ENCODE measurements at regions not wholly inside any gene's neighbourhood (a gene's known extent, or its start where the extent isn't known, plus 50 kb on each side); places are given as distances from the start of the nearest gene placed in this dataset.

GRCh38 chr14:76607510-76607909 lies 153.8 kb upstream of the VASH1 start:
- H3K27ac Mint-ChIP-seq = no peak overlapping the region
- no peak for DNase-seq (ENCODE audit: low spot score)
- H3K36me3 Mint-ChIP-seq = no peaks in the 10 kb centered on the region
- peaks cover 6% of the 10 kb centered on the region for H3K27me3 Mint-ChIP-seq (ENCODE audit: insufficient read depth, low read depth)
- Histone ChIP-seq H3K4me1 (no peaks in the 10 kb centered on the region), H3K79me2 (ENCODE audit: low read depth) (no peaks in the 10 kb centered on the region), H3K4me3 (no peak overlapping the region), H3K9me3 (ENCODE audit: low read depth) (no peaks in the 10 kb centered on the region), H3K9ac (no peak overlapping the region), H3K4me2 (no peak overlapping the region), H3F3A (ENCODE audit: low read depth) (no peaks in the 10 kb centered on the region), H2AFZ (replicated peaks) (no peak overlapping the region), H4K20me1 (ENCODE audit: low read depth) (no peaks in the 10 kb centered on the region), H3K27me3 (no peaks in the 10 kb centered on the region), H3K27ac (no peak overlapping the region), H3K36me3 (no peaks in the 10 kb centered on the region)
- no peaks in the 10 kb centered on the region for H3K9me3 Mint-ChIP-seq
- H3K4me1 Mint-ChIP-seq = peaks cover 3% of the 10 kb centered on the region
- TF ChIP-seq EZH2phosphoT487 (IDR thresholded peaks at IDR 0.05) = no peak
- TF ChIP-seq EZH2 (IDR thresholded peaks at IDR 0.05) = no peak
- no peak for TF ChIP-seq CTCF (IDR thresholded peaks at IDR 0.05)
- H3K4me3 Mint-ChIP-seq = no peak overlapping the region

- H3K4me1 Mint-ChIP-seq = peaks cover 17% of the 10 kb centered on the region
- peak overlapping the region; percentile 71 for H2AFZ ChIP-seq (replicated peaks)
These were observed 148.6 kb upstream of the VASH1 start for GRCh38 chr14:76612654-76613053.

GRCh38 chr14:76613616-76614015 lies 147.7 kb upstream of the VASH1 start:
- Mint-ChIP-seq H3K36me3 (no peaks in the 10 kb centered on the region), H3K27ac (no peak overlapping the region), H3K9me3 (peaks cover 17% of the 10 kb centered on the region), H3K27me3 (ENCODE audit: insufficient read depth, low read depth) (peaks cover 4% of the 10 kb centered on the region), H3K4me1 (peaks cover 17% of the 10 kb centered on the region), H3K4me3 (no peak overlapping the region)
- Histone ChIP-seq H4K20me1 (ENCODE audit: low read depth) (no peaks in the 10 kb centered on the region), H3K79me2 (ENCODE audit: low read depth) (no peaks in the 10 kb centered on the region), H3K4me3 (no peak overlapping the region), H3K9me3 (ENCODE audit: low read depth) (no peaks in the 10 kb centered on the region), H3K4me1 (no peaks in the 10 kb centered on the region), H3F3A (ENCODE audit: low read depth) (no peaks in the 10 kb centered on the region), H3K27me3 (no peaks in the 10 kb centered on the region), H2AFZ (replicated peaks) (no peak overlapping the region), H3K27ac (no peak overlapping the region), H3K4me2 (no peak overlapping the region), H3K9ac (no peak overlapping the region), H3K36me3 (no peaks in the 10 kb centered on the region)
- TF ChIP-seq EZH2phosphoT487 (IDR thresholded peaks at IDR 0.05) (no peak), EZH2 (IDR thresholded peaks at IDR 0.05) (no peak), CTCF (IDR thresholded peaks at IDR 0.05) (no peak)
- no peak for DNase-seq (ENCODE audit: low spot score)

More at GRCh38 chr14:76612654-76613053, 148.6 kb upstream of the VASH1 start:
- H3K4me2 ChIP-seq = no peak overlapping the region
- H3K9me3 ChIP-seq (ENCODE audit: low read depth) = no peaks in the 10 kb centered on the region
- H3K4me3 ChIP-seq = no peak overlapping the region
- Mint-ChIP-seq H3K4me3 (no peak overlapping the region), H3K27ac (no peak overlapping the region), H3K9me3 (peaks cover 10% of the 10 kb centered on the region), H3K27me3 (ENCODE audit: insufficient read depth, low read depth) (peaks cover 2% of the 10 kb centered on the region), H3K36me3 (no peaks in the 10 kb centered on the region)
- H3K36me3 ChIP-seq = no peaks in the 10 kb centered on the region
- no peak for TF ChIP-seq EZH2 (IDR thresholded peaks at IDR 0.05)
- TF ChIP-seq EZH2phosphoT487 (IDR thresholded peaks at IDR 0.05) = no peak
- TF ChIP-seq CTCF (IDR thresholded peaks at IDR 0.05) = no peak
- no peaks in the 10 kb centered on the region for H3K4me1 ChIP-seq
- DNase-seq (ENCODE audit: low spot score) = no peak
- H3K9ac ChIP-seq = no peak overlapping the region
- H3K27me3 ChIP-seq = no peaks in the 10 kb centered on the region
- no peaks in the 10 kb centered on the region for H3F3A ChIP-seq (ENCODE audit: low read depth)
- H3K79me2 ChIP-seq (ENCODE audit: low read depth) = no peaks in the 10 kb centered on the region
- H3K27ac ChIP-seq = no peak overlapping the region
- no peaks in the 10 kb centered on the region for H4K20me1 ChIP-seq (ENCODE audit: low read depth)
